Caco-2 (cell line): ENCODE measurements at regions not wholly inside any gene's neighbourhood (a gene's known extent, or its start where the extent isn't known, plus 50 kb on each side); places are given as distances from the start of the nearest gene placed in this dataset.

ENCODE experiments used
- BruUV-seq: library from RNA; stranded (reverse); fragments of 400-500 nt; replicated peaks from 2 replicates; lab custom pipeline; 2021; lab: Mats Ljungman, UMichigan
- CTCF ChIA-PET: fragments of 300-600 bp; sonication (Branson Sonifier 250); formaldehyde crosslinking; loops from one replicate; lab custom pipeline; 2022; ENCODE audit warnings: antibody characterized with exemption; lab: Charles Lee
- POLR2A ChIA-PET: fragments of 300-600 bp; sonication (Branson Sonifier 250); formaldehyde crosslinking; loops from one replicate; lab custom pipeline; 2022; ENCODE audit warnings: antibody characterized with exemption; lab: Charles Lee
- DNase-seq, 2 experiments: peaks; one replicate each; pipeline versions ENCODE4 v3.0.0 to v3.0.0-alpha.2; 2020 to 2022
- H3K27me3 ChIP-seq: replicated peaks from 2 replicates; pipeline ENCODE4 v1.6.0; 2011; ENCODE audit warnings: low read length; ENCODE audit not compliant: control insufficient read depth, insufficient read depth
- H3K36me3 ChIP-seq: 2 replicates; pipeline ENCODE4 v1.5.1; 2011; ENCODE audit warnings: low read length; ENCODE audit not compliant: control insufficient read depth, insufficient read depth
- H3K4me1 ChIP-seq: fragments of 250-450 bp; sonication (Bioruptor Pico); 2 replicates; pipeline ENCODE4 v1.5.1; 2020; ENCODE audit warnings: mild to moderate bottlenecking
- H3K4me3 ChIP-seq: 2 replicates; pipeline ENCODE4 v1.5.1; 2011; ENCODE audit warnings: low read depth, mild to moderate bottlenecking, control low read depth, low read length
- H3K9me3 ChIP-seq: fragments of 250-450 bp; sonication (Bioruptor Pico); 2 replicates; pipeline ENCODE4 v1.5.1; 2020; ENCODE audit warnings: mild to moderate bottlenecking, moderate library complexity
- H3K27ac Mint-ChIP-seq: one replicate; pipeline ENCODE4 v1.8.0; 2022; ENCODE audit warnings: mixed read lengths; ENCODE audit not compliant: unreplicated experiment
- H3K27me3 Mint-ChIP-seq: one replicate; pipeline ENCODE4 v1.8.0; 2022; ENCODE audit warnings: mixed read lengths; ENCODE audit not compliant: insufficient read depth, unreplicated experiment
- H3K36me3 Mint-ChIP-seq: one replicate; pipeline ENCODE4 v1.8.0; 2022; ENCODE audit warnings: mild to moderate bottlenecking, mixed read lengths; ENCODE audit not compliant: insufficient read depth, unreplicated experiment
- H3K4me1 Mint-ChIP-seq: one replicate; pipeline ENCODE4 v1.8.0; 2022; ENCODE audit warnings: low read depth, mixed read lengths; ENCODE audit not compliant: unreplicated experiment
- H3K4me3 Mint-ChIP-seq: one replicate; pipeline ENCODE4 v1.8.0; 2022; ENCODE audit warnings: mild to moderate bottlenecking, moderate library complexity, mixed read lengths; ENCODE audit not compliant: unreplicated experiment
- H3K9me3 Mint-ChIP-seq: one replicate; pipeline ENCODE4 v1.8.0; 2022; ENCODE audit warnings: mixed read lengths; ENCODE audit not compliant: unreplicated experiment
- intact Hi-C: fragments of 100-400 bp; cut with micrococcal nuclease; formaldehyde crosslinking; loops from one replicate; pipeline ENCODE4 v1.10.0; 2022; ENCODE audit not compliant: unreplicated experiment
- TF ChIP-seq, protein P1 (sequence below), 2 experiments: fragments of 200-600 bp in 1 of 2; IDR thresholded peaks; 1 replicate in 1 of 2; 2 replicates in 1 of 2; pipeline versions ENCODE4 v1.5.1 to v1.8.0; 2011 to 2022; ENCODE audit warnings: antibody characterized with exemption in 1 of 2, control low read depth in 1 of 2, inconsistent platforms in 1 of 2, low read depth in 1 of 2, low read length in 1 of 2, mild to moderate bottlenecking in 1 of 2, moderate library complexity in 1 of 2; ENCODE audit not compliant: insufficient read depth in 1 of 2, severe bottlenecking in 1 of 2, unreplicated experiment in 1 of 2

DNA sequence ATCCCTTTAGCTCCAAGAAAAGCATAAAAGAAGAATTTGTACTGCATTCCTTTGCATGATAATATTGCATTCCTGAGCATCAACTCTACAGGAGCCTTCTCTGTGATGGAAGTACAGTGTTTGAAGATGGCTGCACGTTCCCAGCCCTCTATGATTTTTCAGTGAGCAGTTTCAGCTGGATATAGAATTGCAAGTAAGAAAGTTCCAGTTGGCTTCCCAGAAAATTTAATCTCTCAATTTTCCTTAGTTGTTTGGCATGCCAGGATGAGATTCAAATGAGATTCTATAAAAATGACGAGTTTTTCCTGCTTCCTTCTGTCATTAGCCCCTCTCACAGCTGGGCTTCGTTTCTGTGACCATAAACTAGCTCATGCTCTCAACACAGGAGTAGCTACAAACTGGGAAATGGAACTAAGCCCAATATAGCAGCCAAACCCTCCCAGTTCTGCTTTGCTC is 109.9 kb downstream of the TTC8 start:
- H3K27me3 Mint-ChIP-seq = peaks cover 10% of the 10 kb centered on the region
- Histone ChIP-seq H3K27me3 (no peaks in the 10 kb centered on the region), H3K36me3 (no peaks in the 10 kb centered on the region), H3K9me3 (no peaks in the 10 kb centered on the region; the same call in 1 of the 2 replicates), H3K4me3 (no peak overlapping the region), H3K4me1 (no peaks in the 10 kb centered on the region)
- CTCF ChIA-PET = no interaction called here
- TF ChIP-seq, protein P1, sequence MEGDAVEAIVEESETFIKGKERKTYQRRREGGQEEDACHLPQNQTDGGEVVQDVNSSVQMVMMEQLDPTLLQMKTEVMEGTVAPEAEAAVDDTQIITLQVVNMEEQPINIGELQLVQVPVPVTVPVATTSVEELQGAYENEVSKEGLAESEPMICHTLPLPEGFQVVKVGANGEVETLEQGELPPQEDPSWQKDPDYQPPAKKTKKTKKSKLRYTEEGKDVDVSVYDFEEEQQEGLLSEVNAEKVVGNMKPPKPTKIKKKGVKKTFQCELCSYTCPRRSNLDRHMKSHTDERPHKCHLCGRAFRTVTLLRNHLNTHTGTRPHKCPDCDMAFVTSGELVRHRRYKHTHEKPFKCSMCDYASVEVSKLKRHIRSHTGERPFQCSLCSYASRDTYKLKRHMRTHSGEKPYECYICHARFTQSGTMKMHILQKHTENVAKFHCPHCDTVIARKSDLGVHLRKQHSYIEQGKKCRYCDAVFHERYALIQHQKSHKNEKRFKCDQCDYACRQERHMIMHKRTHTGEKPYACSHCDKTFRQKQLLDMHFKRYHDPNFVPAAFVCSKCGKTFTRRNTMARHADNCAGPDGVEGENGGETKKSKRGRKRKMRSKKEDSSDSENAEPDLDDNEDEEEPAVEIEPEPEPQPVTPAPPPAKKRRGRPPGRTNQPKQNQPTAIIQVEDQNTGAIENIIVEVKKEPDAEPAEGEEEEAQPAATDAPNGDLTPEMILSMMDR (IDR thresholded peaks at IDR 0.05; ENCODE audit: insufficient read depth in 1 of 2, low read depth in 1 of 2, low read length in 1 of 2, severe bottlenecking in 1 of 2, unreplicated experiment in 1 of 2) = no peak
- DNase-seq = no peak
- H3K36me3 Mint-ChIP-seq = no peaks in the 10 kb centered on the region
- no peaks in the 10 kb centered on the region for H3K9me3 Mint-ChIP-seq
- H3K4me1 Mint-ChIP-seq = no peaks in the 10 kb centered on the region
- intact Hi-C loops = no loop called here
- BruUV-seq = no TSS peak
- POLR2A ChIA-PET = no interaction called here
- H3K27ac Mint-ChIP-seq = no peak overlapping the region
- no peak overlapping the region for H3K4me3 Mint-ChIP-seq

DNA sequence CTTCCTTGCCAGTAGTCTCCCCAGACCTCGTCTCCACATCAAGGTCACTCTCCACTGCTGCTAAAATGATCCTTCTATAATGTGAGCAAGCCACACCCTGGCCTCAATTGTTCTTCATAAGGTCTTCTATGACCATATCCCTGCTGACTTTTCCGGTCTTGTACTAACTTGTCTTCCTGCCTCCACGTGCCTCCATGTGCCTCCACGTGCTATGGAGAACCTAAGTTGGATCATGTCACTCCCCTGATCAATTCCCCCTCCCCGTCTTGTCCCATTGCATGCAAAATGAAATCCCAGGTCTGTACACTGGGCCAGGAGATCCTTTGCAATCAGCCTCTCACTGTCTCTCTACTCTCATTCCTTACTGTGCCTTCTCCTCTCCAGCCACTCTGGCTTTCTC is 110.6 kb downstream of the TTC8 start:
- Histone ChIP-seq H3K4me3 (no peak overlapping the region), H3K27me3 (no peaks in the 10 kb centered on the region), H3K36me3 (no peaks in the 10 kb centered on the region), H3K9me3 (no peaks in the 10 kb centered on the region), H3K4me1 (no peaks in the 10 kb centered on the region)
- CTCF ChIA-PET = no interaction called here
- H3K9me3 Mint-ChIP-seq = no peaks in the 10 kb centered on the region
- no TSS peak for BruUV-seq
- peaks cover 13% of the 10 kb centered on the region for H3K27me3 Mint-ChIP-seq
- no peak overlapping the region for H3K4me3 Mint-ChIP-seq
- no peaks in the 10 kb centered on the region for H3K36me3 Mint-ChIP-seq
- DNase-seq = no peak
- intact Hi-C loops = no loop called here
- TF ChIP-seq, protein P1 (IDR thresholded peaks at IDR 0.05; ENCODE audit: insufficient read depth in 1 of 2, low read depth in 1 of 2, low read length in 1 of 2, severe bottlenecking in 1 of 2, unreplicated experiment in 1 of 2) = no peak
- no peak overlapping the region for H3K27ac Mint-ChIP-seq
- POLR2A ChIA-PET = no interaction called here
- H3K4me1 Mint-ChIP-seq = no peaks in the 10 kb centered on the region

DNA sequence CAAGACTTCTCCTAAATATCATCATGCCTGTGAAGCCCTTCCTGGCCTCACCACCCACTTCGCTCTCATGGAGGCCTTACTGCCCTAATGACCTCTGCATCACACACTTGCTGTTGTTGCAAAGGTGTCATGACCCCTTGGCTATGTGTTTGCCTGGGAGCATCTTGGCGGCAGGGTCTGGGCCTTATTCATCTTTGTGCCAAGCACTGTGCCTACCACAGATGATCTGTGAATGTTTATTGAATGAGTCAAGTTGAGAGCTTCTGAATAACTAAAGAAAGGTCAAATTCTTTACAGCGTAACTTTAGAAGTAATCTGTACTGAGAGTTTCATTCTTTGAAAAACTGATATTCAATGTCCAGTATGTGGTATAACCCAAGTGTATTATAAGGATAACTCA is 113.3 kb downstream of the TTC8 start:
- Mint-ChIP-seq H3K36me3 (no peaks in the 10 kb centered on the region), H3K9me3 (no peaks in the 10 kb centered on the region), H3K4me3 (no peak overlapping the region), H3K4me1 (no peaks in the 10 kb centered on the region), H3K27ac (no peak overlapping the region), H3K27me3 (peaks cover 13% of the 10 kb centered on the region)
- CTCF ChIA-PET = no interaction called here
- Histone ChIP-seq H3K9me3 (peaks cover 5% of the 10 kb centered on the region; the same call in 1 of the 2 replicates), H3K4me3 (no peak overlapping the region), H3K4me1 (no peaks in the 10 kb centered on the region), H3K27me3 (no peaks in the 10 kb centered on the region), H3K36me3 (no peaks in the 10 kb centered on the region)
- POLR2A ChIA-PET = no interaction called here
- TF ChIP-seq, protein P1 (IDR thresholded peaks at IDR 0.05; ENCODE audit: insufficient read depth in 1 of 2, low read depth in 1 of 2, low read length in 1 of 2, severe bottlenecking in 1 of 2, unreplicated experiment in 1 of 2) = no peak
- no TSS peak for BruUV-seq
- intact Hi-C loops = no loop called here
- DNase-seq = no peak
